SK-N-SH (cell line): ENCODE measurements at regions not wholly inside any gene's neighbourhood (a gene's known extent, or its start where the extent isn't known, plus 50 kb on each side); places are given as distances from the start of the nearest gene placed in this dataset.

Experiments used
- CTCF ChIA-PET: fragments of 300-600, 350-600 bp; formaldehyde crosslinking; extraction: SDS; loops from one replicate; lab custom pipeline; 2021; lab: Yijun Ruan, JAX
- POLR2A ChIA-PET: fragments of 350-600 bp; sonication (Branson Sonifier 250); formaldehyde crosslinking; extraction: SDS; loops from one replicate; lab custom pipeline; 2020; ENCODE audit warnings: antibody characterized with exemption, inconsistent platforms; lab: Yijun Ruan, JAX
- DNase-seq: peaks from one replicate; pipeline ENCODE4 v3.0.0; 2012
- H2AFZ ChIP-seq: fragments of 200-600 bp; sonication (generic); 2 replicates; pipeline ENCODE4 v1.8.1; 2016; ENCODE audit warnings: antibody characterized with exemption, mild to moderate bottlenecking, low read depth
- H3F3A ChIP-seq: fragments of 200-600 bp; sonication (generic); replicated peaks from 2 replicates; pipeline ENCODE3; 2016; ENCODE audit warnings: antibody characterized with exemption, mild to moderate bottlenecking; ENCODE audit not compliant: insufficient read depth
- H3K27ac ChIP-seq, 2 experiments: fragments of 200-500 bp in 1 of 2; fragments of 200-600 bp in 1 of 2; sonication (Bioruptor generic) in 1 of 2; sonication (generic), shearing (Covaris generic) in 1 of 2; 2 replicates each; pipeline versions ENCODE4 v1.5.1 to v1.6.1; 2014 to 2016; ENCODE audit warnings: low read depth in 2 of 2, inconsistent platforms in 1 of 2, low read length in 1 of 2, mild to moderate bottlenecking in 1 of 2, mixed read lengths in 1 of 2
- H3K27me3 ChIP-seq: fragments of 200-600 bp; sonication (generic), shearing (Covaris generic); 2 replicates; pipeline ENCODE4 v1.6.1; 2016; ENCODE audit warnings: mixed run types; ENCODE audit not compliant: insufficient read depth
- H3K36me3 ChIP-seq, 2 experiments: fragments of 200-500 bp in 1 of 2; fragments of 200-600 bp in 1 of 2; sonication (Bioruptor generic) in 1 of 2; sonication (generic) in 1 of 2; replicated peaks in 1 of 2; 2 replicates each; pipeline versions ENCODE3 to v1.5.1; 2014 to 2016; ENCODE audit warnings: low read length in 1 of 2, mild to moderate bottlenecking in 1 of 2; ENCODE audit not compliant: insufficient read depth in 2 of 2, control insufficient read depth in 1 of 2
- H3K4me1 ChIP-seq, 2 experiments: fragments of 200-500 bp in 1 of 2; fragments of 200-600 bp in 1 of 2; sonication (Bioruptor generic) in 1 of 2; sonication (generic), shearing (Covaris generic) in 1 of 2; 2 replicates each; pipeline versions ENCODE4 v1.5.1 to v1.6.1; 2014 to 2016; ENCODE audit warnings: low read depth in 1 of 2, low read length in 1 of 2, mixed run types in 1 of 2; ENCODE audit not compliant: insufficient read depth in 2 of 2, control insufficient read depth in 1 of 2
- H3K4me2 ChIP-seq: fragments of 200-600 bp; sonication (generic), shearing (Covaris generic); 2 replicates; pipeline ENCODE4 v1.6.1; 2017; ENCODE audit warnings: mixed run types
- H3K4me3 ChIP-seq, 2 experiments: fragments of 200-500 bp in 1 of 2; fragments of 200-600 bp in 1 of 2; sonication (Bioruptor generic) in 1 of 2; sonication (generic), shearing (Covaris generic) in 1 of 2; 2 replicates each; pipeline versions ENCODE4 v1.5.1 to v1.8.1; 2014 to 2016; ENCODE audit warnings: low read depth in 2 of 2, inconsistent platforms in 1 of 2, low read length in 1 of 2, mild to moderate bottlenecking in 1 of 2, mixed read lengths in 1 of 2, moderate library complexity in 1 of 2
- H3K79me2 ChIP-seq: fragments of 200-600 bp; sonication (generic); 2 replicates; pipeline ENCODE4 v1.8.1; 2017; ENCODE audit warnings: mild to moderate bottlenecking; ENCODE audit not compliant: insufficient read depth
- H3K9ac ChIP-seq: fragments of 200-600 bp; sonication (generic); 2 replicates; pipeline ENCODE4 v1.6.1; 2017; ENCODE audit warnings: mixed run types
- H3K9me2 ChIP-seq: fragments of 200-600 bp; sonication (generic); 2 replicates; pipeline ENCODE4 v1.6.1; 2017; ENCODE audit warnings: mixed run types
- H3K9me3 ChIP-seq: fragments of 200-600 bp; sonication (generic); 2 replicates; pipeline ENCODE4 v1.6.1; 2017; ENCODE audit warnings: mixed run types, mild to moderate bottlenecking, moderate library complexity
- H4K20me1 ChIP-seq: fragments of 200-600 bp; sonication (generic); 2 replicates; pipeline ENCODE4 v1.6.1; 2017; ENCODE audit warnings: mild to moderate bottlenecking, mixed run types; ENCODE audit not compliant: insufficient read depth
- NRF1 ChIP-seq: IDR thresholded peaks from 2 replicates; pipeline ENCODE4 v1.6.1; 2012; ENCODE audit warnings: low read depth, mild to moderate bottlenecking, low read length
- REST ChIP-seq: IDR thresholded peaks from 2 replicates; pipeline ENCODE4 v1.6.1; 2012; ENCODE audit warnings: mild to moderate bottlenecking, low read depth, low read length, moderate library complexity
- RXRA ChIP-seq: IDR thresholded peaks from 2 replicates; pipeline ENCODE4 v1.4.0; 2012; ENCODE audit warnings: low read depth, mild to moderate bottlenecking, borderline replicate concordance
- SIN3A ChIP-seq: IDR thresholded peaks from 2 replicates; pipeline ENCODE4 v1.6.1; 2012; ENCODE audit warnings: low read depth, mild to moderate bottlenecking, low read length, moderate library complexity, borderline replicate concordance
- SMC3 ChIP-seq: IDR thresholded peaks from 2 replicates; pipeline ENCODE4 v1.6.1; 2012; ENCODE audit warnings: low read depth, low read length, improper control_type of control experiment
- TCF12 ChIP-seq: IDR thresholded peaks from 2 replicates; pipeline ENCODE4 v1.4.0; 2012
- ZBTB33 ChIP-seq: IDR thresholded peaks from 2 replicates; pipeline ENCODE4 v1.4.0; 2012; ENCODE audit warnings: low read depth, borderline replicate concordance
- WGBS: methylation state at CpG from one replicate; pipeline ENCODE4 v1.1.6; 2017; ENCODE audit warnings: low lambda C conversion rate; 5-methylcytosine and 5-hydroxymethylcytosine counted together

GRCh38 chrX:98028691-98029090 is 1145.0 kb downstream of the RPA4 start:
- ChIA-PET POLR2A (no interaction called here), CTCF (no interaction called here)
- Histone ChIP-seq H3K79me2 (no peaks in the 10 kb centered on the region), H3K4me3 (no peak overlapping the region), H3K4me2 (no peak overlapping the region), H3K9me2 (no peaks in the 10 kb centered on the region), H3K9me3 (no peaks in the 10 kb centered on the region), H3K27ac (no peak overlapping the region), H2AFZ (no peak overlapping the region), H3K9ac (no peak overlapping the region), H3K36me3 (no peaks in the 10 kb centered on the region), H3K4me1 (no peaks in the 10 kb centered on the region), H3K27me3 (no peaks in the 10 kb centered on the region), H3F3A (no peaks in the 10 kb centered on the region), H4K20me1 (no peaks in the 10 kb centered on the region)
- WGBS, result 6% methylated on average over 2 of the region's 4 CpGs
- TF ChIP-seq NRF1 (no peak), REST (no peak), RXRA (no peak), SMC3 (no peak), ZBTB33 (no peak), SIN3A (no peak)
- no peak for DNase-seq

- Histone ChIP-seq H3F3A (no peaks in the 10 kb centered on the region), H3K27me3 (no peaks in the 10 kb centered on the region)
- WGBS, result 39% methylated on average over 8 of the region's 12 CpGs
Observed at GRCh38 chrX:98029861-98030260, 1146.2 kb downstream of the RPA4 start.

More at GRCh38 chrX:98029861-98030260, 1146.2 kb downstream of the RPA4 start:
- Histone ChIP-seq H3K4me2 (no peak overlapping the region), H3K79me2 (no peaks in the 10 kb centered on the region), H3K9me3 (no peaks in the 10 kb centered on the region), H3K9me2 (no peaks in the 10 kb centered on the region), H2AFZ (no peak overlapping the region), H3K4me3 (no peak overlapping the region), H3K27ac (no peak overlapping the region)
- no peak for DNase-seq
- CTCF ChIA-PET, result no interaction called here
- TF ChIP-seq RXRA (no peak), TCF12 (no peak)
- TF ChIP-seq, all 33 proteins: peak for 0
- Histone ChIP-seq H3K4me1 (no peaks in the 10 kb centered on the region), H3K36me3 (no peaks in the 10 kb centered on the region), H3K9ac (no peak overlapping the region), H4K20me1 (no peaks in the 10 kb centered on the region)
- POLR2A ChIA-PET, result no interaction called here
